Mesenteric fat pad (tissue), 1 donor: ENCODE measurements at regions not wholly inside any gene's neighbourhood (a gene's known extent, or its start where the extent isn't known, plus 50 kb on each side); places are given as distances from the start of the nearest gene placed in this dataset. TPM values are rescaled to one million over a fixed set of nuclear protein-coding genes. Genes with fewer than 3 reads are reported as not detected.

Experiments
- DNase-seq: peaks from one replicate; pipeline ENCODE4 v3.0.0-alpha.2; 2020; ENCODE audit warnings: low spot score
- microRNA-seq: library from miRNA; unstranded; fragments of <30 nt; microRNA quantifications from one replicate; pipeline ENCODE4 v1.2.0, GENCODE V29; 2020; ENCODE audit warnings: borderline number of aligned reads
- donor health status: DM: yes; HTN: yes; CAD: no.

- no peak for DNase-seq
Measured at GRCh38 chr7:7117935-7118586, 64.3 kb upstream of the C1GALT1 start.

- DNase-seq: no peak
Measured at GRCh38 chr7:7118822-7119221, 63.5 kb upstream of the C1GALT1 start.

- no peak for DNase-seq
Measured at GRCh38 chr7:7119729-7120128, 62.6 kb upstream of the C1GALT1 start.

- no peak for DNase-seq
Measured at GRCh38 chr7:7122033-7122478, 60.3 kb upstream of the C1GALT1 start.

DNA sequence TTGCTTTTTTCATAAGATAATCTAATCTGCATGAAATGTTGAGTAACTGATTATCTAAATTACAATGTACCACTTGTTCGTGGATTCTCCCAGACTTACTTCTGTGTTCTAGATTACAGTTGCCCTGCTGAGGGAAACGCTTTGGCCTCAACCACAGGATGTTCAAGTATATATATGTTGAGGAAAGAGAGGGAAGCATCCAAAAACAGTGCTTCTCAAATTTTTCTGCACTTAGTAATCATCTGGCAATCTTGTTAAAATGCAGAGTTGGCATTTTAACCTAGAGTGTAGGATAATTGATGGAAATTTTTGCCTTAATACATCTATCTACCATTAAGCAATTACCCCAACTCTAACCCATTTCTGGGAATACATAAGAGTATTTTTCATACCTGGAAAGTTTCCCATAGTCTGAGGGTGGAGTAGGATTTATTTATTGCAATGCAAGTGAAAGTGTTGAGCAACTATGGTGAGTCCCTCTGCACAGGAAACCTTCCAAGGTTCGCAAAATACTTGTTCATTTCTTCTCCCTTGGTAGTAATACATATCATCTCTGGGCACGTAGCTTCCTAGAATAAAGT is 59.6 kb upstream of the C1GALT1 start:
- DNase-seq: no peak

- no peak for DNase-seq
Measured at GRCh38 chr7:7125963-7126362, 56.4 kb upstream of the C1GALT1 start.

GRCh38 chr7:7127773-7128172 is 54.6 kb upstream of the C1GALT1 start:
- DNase-seq: no peak

DNA sequence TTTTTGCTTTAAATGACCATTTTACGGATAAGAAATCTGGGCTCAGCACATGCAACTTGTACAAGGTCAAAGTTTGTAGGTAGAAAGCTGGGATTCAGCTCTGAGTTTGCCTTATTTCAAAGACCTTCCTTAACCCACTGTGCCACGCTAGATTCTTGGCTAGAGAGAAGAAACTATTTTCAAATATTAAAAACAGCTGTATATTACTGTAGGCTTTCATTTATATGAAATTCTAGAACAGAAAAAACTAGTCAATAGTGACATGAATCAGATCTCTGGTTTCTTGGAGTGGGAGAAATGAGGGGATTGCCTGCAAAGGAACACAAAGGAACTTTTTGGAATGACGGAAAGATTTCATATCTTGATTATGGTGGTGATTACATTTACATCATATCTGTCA is 53.0 kb upstream of the C1GALT1 start:
- DNase-seq: no peak

GRCh38 chr7:7131273-7131672 is 51.1 kb upstream of the C1GALT1 start:
- DNase-seq: no peak

Small RNA genes lying in the stretch of these regions (microRNA-seq; reads per million reads assigned to microRNA genes)
- gene MIR3683: not detected
